Activated gamma-delta T cell treated with Interleukin-2 at 50 U/mL for 16 hours (primary cell): ENCODE measurements at regions not wholly inside any gene's neighbourhood (a gene's known extent, or its start where the extent isn't known, plus 50 kb on each side); places are given as distances from the start of the nearest gene placed in this dataset.
"Not testable (repeated sequence)": the region's sequence is repeated elsewhere in the genome, so short reads cannot be mapped to it uniquely, and the experiment has no call there.

Source experiments
- DNase-seq: peaks from one replicate; pipeline ENCODE4 v3.0.0-alpha.2; 2020

GRCh38 chr3:48101301-48101650 lies 85.1 kb upstream of the MAP4 start:
- not testable (repeated sequence) for DNase-seq

DNA sequence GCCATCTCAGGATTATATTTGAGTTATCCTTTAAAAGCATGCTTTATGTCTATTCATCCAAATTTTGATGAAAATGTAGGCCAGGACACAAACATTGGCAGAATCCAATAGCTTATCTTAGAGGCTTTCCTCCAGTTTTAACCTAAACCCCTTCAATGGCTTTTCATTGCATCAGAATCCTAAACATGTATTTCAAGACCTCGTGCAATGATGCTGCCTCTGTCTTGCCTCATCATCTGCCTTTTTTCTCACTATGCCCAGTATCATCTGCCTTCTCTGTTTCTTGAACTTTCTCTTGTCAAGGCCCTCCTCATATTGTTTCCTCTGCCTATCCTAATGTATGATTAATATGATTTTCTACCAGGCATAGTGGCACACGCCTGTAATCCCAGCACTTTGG lies 76.1 kb upstream of the MAP4 start:
- no peak for DNase-seq

DNA sequence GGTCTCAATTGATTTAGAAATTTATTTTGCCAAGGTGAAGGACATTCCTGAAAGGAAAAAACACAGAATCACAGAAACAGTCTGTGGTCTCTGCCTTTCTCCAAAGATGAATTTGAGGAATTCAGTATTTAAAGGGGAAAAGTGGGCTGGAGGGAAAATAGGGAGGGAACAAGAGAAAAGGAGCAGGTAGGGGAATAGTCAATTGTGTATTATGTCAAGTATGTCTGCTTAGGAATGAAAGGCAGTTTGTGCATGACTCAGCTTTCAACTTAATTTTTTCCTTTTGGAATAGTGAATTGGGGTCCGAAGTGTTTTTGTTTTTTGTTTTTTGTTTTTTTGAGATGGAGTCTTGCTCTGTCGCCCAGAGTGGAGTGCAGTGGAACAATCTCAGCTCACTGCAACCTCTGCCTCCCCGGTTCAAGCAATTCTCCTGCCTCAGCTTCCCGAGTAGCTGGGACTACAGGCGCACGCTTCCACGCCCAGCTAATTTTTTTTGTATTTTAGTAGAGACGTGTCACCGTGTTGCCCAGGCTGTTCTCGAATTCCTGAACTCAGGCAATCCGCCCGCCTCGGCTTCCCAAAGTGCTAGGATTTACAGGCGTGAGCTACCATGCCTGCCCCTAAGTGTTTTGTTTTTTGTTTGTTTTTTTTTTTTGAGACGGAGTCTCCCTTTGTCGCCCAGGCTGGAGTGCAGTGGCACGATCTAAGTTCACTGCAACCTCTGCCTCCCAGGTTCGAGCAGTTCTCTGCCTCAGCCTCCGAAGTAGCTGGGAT lies 74.1 kb upstream of the MAP4 start:
- DNase-seq, result no peak

DNA sequence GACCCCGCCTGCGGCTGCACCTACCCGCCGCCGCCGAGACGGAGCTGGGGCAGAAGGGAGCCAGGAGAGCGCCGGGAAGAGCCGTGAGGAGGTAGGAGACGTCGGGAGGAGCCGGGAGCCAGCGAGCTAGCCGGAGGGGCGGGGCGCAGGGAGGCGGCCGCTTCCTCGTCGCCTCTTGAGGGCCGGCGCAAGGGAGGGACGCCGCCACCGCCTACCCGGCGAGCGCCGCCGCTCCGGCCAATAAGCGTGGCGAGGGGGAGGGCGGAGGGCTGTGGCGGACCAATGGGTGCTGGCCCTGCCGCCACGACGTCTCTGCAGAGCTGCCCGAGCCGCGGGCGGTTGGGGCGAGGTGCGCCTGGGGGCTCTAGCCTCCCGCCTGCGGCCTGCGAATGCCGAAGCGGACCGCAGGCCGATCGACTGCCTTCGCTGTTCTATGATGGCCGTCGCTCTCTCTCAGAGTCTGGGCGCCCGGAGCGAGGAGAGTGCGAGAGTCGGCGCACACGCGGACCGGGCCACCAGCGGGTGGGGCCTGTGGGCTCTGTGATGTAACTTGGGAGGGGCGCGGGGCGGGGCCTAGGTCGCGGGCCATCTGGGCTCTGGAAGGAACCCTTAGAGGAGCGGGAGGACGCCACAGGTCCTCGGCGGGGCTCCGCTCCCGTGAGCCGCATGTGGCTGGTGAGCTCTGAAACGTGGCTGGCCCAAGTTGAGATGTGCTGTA lies 72.7 kb upstream of the MAP4 start:
- DNase-seq, result peak; percentile 91

- DNase-seq, result no peak
Observed at GRCh38 chr3:48088056-48088748, 72.0 kb upstream of the MAP4 start.

GRCh38 chr3:48086705-48087104 lies 70.5 kb upstream of the MAP4 start:
- DNase-seq, result no peak

DNA sequence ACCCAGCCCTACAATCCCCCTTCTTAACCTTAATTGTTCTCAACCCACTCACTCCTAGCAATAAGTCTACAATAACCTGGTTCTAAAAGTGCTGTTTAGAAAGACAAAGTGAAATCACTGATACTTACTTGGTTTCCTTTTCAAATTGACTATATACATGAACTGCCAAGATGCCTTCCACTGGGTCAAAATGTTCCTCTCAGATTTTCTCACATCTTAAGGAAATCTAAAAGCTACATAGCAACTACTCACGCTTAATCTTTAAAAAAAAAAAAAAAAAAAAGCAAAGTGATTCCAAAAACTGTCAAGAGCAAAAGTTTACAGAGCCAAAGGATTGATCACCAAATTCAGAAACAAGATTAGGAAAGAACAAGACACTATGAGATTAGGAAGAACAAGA lies 68.7 kb upstream of the MAP4 start:
- DNase-seq, result no peak

GRCh38 chr3:48084170-48084569 lies 68.0 kb upstream of the MAP4 start:
- DNase-seq, result no peak

- no peak for DNase-seq
Observed at GRCh38 chr3:48082580-48083184, 66.5 kb upstream of the MAP4 start.

DNA sequence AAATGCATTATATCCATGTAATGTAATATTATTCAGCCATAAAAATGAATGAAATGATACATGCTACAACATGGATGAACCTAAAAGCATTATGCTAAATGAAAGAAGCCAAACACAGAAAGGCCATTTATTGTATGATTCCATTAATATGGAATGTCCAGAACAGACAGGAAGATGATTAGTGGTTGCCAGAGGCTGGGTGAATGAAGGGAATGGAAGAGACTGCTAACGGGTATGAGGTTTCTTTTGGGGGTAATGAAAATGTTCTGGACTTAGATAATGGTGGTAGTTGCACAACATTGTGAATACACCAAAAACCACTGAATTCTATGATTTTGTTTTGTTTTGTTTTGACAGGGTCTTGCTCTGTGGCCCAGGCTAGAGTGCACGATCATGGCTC lies 61.6 kb upstream of the MAP4 start:
- no peak for DNase-seq

- no peak for DNase-seq
Observed at GRCh38 chr3:48070030-48070429, 53.8 kb upstream of the MAP4 start.

DNA sequence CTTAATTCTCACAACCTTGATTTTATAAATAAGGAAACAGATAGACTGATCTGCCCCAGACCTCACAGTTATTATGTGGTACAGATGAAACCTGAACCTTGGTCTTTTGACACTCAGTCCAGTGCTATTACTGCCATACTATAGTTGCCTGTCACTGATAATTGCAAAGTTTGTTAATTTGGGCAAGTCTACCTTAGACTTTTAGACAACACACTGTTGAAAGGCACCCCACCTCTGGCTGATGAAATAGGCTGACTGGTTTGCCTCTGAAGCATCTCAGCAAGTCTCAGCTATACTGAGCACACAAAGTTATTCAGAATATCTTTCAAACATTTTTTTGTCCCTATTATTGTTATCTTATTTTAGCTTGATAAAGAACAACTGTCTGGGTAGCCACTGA lies 53.1 kb upstream of the MAP4 start:
- DNase-seq, result no peak

DNA sequence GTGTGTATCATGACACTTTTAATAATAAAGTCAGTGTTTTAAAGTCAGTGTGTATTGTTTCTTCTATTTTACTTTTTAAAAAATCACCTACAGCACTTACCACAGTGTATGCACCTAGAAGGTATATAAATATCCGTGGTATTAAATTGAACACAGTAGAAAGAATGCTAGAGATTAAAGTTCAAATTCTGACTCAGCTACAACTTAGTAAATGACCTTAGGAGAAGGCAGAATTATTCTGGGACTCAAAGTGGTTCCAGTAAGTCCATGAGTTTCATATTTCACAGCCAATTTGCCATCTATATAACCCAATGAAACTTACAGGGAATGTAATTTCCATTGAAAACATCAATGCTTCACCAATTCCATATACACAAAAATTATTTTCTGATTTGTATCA lies 52.7 kb upstream of the MAP4 start:
- no peak for DNase-seq

- not testable (repeated sequence) for DNase-seq
Observed at GRCh38 chr3:48068320-48068719, 52.1 kb upstream of the MAP4 start.

DNA sequence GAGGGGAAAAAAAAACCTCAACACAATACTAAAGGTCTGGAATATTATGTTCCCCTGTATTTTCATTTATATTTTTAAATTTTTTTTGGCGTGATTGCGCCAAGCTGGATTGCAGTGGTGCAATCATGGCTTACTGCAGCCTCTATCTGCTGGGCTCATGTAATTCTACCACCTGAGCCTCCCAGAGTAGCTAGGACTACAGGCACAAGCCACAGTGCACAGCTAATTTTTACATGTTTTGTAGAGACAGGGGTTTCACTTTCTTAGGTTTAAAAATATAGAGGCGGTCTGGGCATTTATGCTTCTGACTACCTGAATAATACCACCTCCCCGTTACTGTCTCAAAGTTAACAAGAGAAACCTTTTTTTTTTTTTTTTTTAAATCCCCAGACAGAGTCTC lies 51.1 kb upstream of the MAP4 start:
- DNase-seq, result no peak
